ENCODE measurements at regions not wholly inside any gene's neighbourhood (a gene's known extent, or its start where the extent isn't known, plus 50 kb on each side); places are given as distances from the start of the nearest gene placed in this dataset.

DNA sequence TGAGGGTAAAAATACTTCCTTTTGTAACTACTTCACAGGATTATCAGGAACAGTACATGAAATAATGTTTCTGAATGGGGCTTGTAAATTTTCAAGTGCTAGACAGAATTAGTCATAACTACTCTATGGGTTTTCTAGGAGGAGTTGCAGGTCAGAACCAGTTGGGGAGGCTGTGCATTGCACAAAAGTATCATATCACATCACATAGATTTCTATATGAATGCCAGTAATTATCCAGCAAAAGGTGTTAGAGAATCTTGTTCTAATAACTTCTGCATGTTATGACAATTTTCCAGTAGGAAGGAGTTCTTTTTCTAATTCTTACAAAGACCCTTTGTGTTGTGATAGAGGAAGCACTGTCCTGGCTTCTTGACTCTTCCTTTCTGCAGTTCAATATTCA lies 551.6 kb downstream of the COL12A1 start:
- no peak overlapping the region for H3K27ac ChIP-seq
- no peaks in the 10 kb centered on the region for H3K9me3 ChIP-seq
- intact Hi-C loops (cut with DNase I; ENCODE audit: low total_unique reads), result no loop called here
- no peaks in the 10 kb centered on the region for H3K36me3 ChIP-seq
- TF ChIP-seq, protein P1, sequence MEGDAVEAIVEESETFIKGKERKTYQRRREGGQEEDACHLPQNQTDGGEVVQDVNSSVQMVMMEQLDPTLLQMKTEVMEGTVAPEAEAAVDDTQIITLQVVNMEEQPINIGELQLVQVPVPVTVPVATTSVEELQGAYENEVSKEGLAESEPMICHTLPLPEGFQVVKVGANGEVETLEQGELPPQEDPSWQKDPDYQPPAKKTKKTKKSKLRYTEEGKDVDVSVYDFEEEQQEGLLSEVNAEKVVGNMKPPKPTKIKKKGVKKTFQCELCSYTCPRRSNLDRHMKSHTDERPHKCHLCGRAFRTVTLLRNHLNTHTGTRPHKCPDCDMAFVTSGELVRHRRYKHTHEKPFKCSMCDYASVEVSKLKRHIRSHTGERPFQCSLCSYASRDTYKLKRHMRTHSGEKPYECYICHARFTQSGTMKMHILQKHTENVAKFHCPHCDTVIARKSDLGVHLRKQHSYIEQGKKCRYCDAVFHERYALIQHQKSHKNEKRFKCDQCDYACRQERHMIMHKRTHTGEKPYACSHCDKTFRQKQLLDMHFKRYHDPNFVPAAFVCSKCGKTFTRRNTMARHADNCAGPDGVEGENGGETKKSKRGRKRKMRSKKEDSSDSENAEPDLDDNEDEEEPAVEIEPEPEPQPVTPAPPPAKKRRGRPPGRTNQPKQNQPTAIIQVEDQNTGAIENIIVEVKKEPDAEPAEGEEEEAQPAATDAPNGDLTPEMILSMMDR (IDR thresholded peaks at IDR 0.05 in 4 of 5, conservative IDR thresholded peaks at IDR 0.05 in 1 of 5), result no peak
- TF ChIP-seq POLR2A (IDR thresholded peaks at IDR 0.05), result no peak
- H3K4me1 ChIP-seq, result no peaks in the 10 kb centered on the region
- no peaks in the 10 kb centered on the region for H3K27me3 ChIP-seq
- in situ Hi-C loops (cut with MboI; ENCODE audit: low sequenced_read_pairs in 4 of 4), result no loop called here
- no peak overlapping the region for H3K4me3 ChIP-seq
- DNase-seq (no peak), ATAC-seq (no peak)

DNA sequence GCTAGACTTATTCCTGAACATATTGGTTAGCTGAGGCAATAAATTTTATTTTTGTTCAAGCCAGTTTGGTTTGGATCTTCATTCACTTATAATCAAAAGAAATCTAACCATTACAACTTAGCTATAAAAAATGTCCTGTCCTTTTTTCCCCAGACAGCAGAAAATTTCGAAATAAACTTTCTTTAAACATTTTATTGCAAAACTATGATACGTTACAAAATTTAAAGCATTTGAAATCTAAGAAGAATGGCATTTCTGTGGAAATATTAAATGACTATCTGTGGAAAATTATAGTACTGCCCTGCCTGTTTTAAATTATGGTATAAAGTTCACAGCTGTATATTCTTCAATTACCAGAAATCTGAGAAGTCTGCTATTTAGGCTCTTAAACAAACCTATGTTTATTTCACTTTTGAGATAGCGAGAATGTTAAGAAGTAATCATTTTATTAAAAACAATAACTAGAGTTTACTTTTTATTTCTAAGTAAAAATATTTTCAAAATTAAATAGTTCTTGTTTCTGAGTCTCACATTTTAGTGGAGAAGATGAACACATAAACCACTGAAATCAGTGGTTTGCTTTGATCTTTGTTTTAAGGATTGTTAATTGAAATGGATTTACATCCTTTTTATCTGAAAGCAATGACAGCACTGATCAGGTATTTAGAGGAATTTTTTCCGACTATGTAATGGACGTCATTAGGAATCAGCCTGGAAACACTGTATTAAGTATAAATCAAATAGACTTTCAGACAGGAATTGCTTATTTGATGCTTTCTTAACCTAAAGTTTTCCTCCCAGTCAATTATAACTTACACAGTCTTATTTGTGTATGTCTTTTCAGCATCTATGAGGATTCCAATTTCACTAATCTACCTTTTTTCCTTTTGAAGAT lies 553.7 kb downstream of the COL12A1 start:
- in situ Hi-C loops (cut with MboI; ENCODE audit: low sequenced_read_pairs in 4 of 4), result no loop called here
- Histone ChIP-seq H3K36me3 (no peaks in the 10 kb centered on the region), H3K9me3 (no peaks in the 10 kb centered on the region), H3K27me3 (no peaks in the 10 kb centered on the region), H3K4me1 (no peaks in the 10 kb centered on the region), H3K4me3 (no peak overlapping the region), H3K27ac (no peak overlapping the region)
- DNase-seq (no peak), ATAC-seq (no peak)
- intact Hi-C loops (cut with DNase I; ENCODE audit: low total_unique reads), result no loop called here
- TF ChIP-seq POLR2A (IDR thresholded peaks at IDR 0.05), result no peak
- TF ChIP-seq, protein P1 (IDR thresholded peaks at IDR 0.05 in 4 of 5, conservative IDR thresholded peaks at IDR 0.05 in 1 of 5), result no peak

DNA sequence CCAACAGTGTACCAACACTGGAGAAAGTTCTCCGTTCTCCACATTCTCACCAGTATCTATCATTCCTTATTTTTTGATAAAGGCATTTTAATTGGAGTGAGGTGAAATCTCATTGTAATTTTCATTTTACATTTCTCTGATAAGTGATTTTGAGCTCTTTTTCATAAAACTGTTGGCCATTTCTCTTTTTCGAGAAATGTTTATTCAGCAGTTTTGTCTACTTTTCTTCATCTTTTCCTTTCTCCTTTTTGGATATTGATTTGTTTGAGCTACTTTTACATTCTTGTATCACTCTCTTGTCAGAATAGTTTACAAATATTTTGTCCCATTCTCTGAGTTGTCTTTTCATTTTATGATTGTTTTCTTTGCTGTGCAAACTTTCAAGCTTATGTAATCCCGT lies 555.2 kb downstream of the COL12A1 start:
- Histone ChIP-seq H3K4me1 (no peaks in the 10 kb centered on the region), H3K9me3 (no peaks in the 10 kb centered on the region), H3K27ac (no peak overlapping the region), H3K36me3 (no peaks in the 10 kb centered on the region), H3K27me3 (no peaks in the 10 kb centered on the region), H3K4me3 (no peak overlapping the region)
- no peak for DNase-seq
- no peak for ATAC-seq
- intact Hi-C loops (cut with DNase I; ENCODE audit: low total_unique reads), result no loop called here
- TF ChIP-seq POLR2A (IDR thresholded peaks at IDR 0.05), result no peak
- TF ChIP-seq, protein P1 (IDR thresholded peaks at IDR 0.05 in 4 of 5, conservative IDR thresholded peaks at IDR 0.05 in 1 of 5), result no peak
- in situ Hi-C loops (cut with MboI; ENCODE audit: low sequenced_read_pairs in 4 of 4), result no loop called here

DNA sequence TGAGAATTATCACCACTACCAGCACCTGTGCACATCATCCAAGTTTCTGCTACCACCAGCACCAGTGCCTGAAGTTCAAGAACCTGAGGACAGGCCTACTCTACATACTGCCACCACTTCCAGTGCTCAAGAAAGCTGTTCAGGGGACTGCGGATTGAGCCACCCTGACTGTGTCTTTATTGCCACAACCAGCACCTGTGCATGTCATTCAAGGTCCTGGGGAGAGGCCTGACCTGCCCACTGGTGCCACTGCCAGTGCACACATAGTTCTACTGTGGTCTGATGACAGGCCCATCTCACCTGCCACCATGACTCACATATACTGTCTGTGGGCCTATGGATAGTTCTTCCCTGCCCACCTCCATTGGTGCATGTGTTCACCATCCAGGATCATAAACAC lies 559.4 kb downstream of the COL12A1 start:
- no peak for ATAC-seq
- Histone ChIP-seq H3K36me3 (no peaks in the 10 kb centered on the region), H3K9me3 (no peaks in the 10 kb centered on the region), H3K27me3 (no peaks in the 10 kb centered on the region), H3K4me3 (no peak overlapping the region), H3K27ac (no peak overlapping the region), H3K4me1 (no peaks in the 10 kb centered on the region)
- no peak for DNase-seq
- in situ Hi-C loops (cut with MboI; ENCODE audit: low sequenced_read_pairs in 4 of 4), result no loop called here
- TF ChIP-seq POLR2A (IDR thresholded peaks at IDR 0.05), result no peak
- TF ChIP-seq, protein P1 (IDR thresholded peaks at IDR 0.05 in 4 of 5, conservative IDR thresholded peaks at IDR 0.05 in 1 of 5), result no peak
- intact Hi-C loops (cut with DNase I; ENCODE audit: low total_unique reads), result no loop called here
